ENCODE measurements at regions not wholly inside any gene's neighbourhood (a gene's known extent, or its start where the extent isn't known, plus 50 kb on each side); places are given as distances from the start of the nearest gene placed in this dataset.
"Not testable (repeated sequence)": the region's sequence is repeated elsewhere in the genome, so short reads cannot be mapped to it uniquely, and the experiment has no call there.

DNA sequence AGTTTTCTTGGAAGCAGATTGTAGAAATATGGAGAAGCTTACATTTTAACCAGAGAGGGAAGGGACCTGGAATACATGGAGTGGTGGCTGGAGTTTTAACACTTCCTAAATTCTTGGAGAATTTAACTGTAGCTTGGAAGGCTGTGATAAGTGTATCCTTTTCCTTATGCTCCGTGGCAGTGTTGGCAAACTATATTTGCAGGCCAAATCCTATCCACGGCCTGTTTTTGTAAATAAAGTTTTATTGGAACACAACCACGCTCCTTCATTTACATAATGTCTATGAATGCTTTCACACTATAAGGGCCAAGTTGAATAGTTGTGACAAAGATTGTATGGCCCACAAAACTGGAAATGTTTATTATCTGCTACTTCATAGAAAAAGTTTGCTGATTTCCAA is 110.6 kb upstream of the MIR17HG start:
- TF ChIP-seq POLR2AphosphoS5 (IDR thresholded peaks at IDR 0.05; ENCODE audit: low read depth, low read length) (no peak), POLR2A (IDR thresholded peaks at IDR 0.05; ENCODE audit: low read depth, low read length) (no peak), TAF1 (IDR thresholded peaks at IDR 0.05; ENCODE audit: borderline replicate concordance, low read depth, low read length) (no peak)
- FAIRE-seq (no peak), DNase-seq (ENCODE audit: insufficient read length) (no peak)

DNA sequence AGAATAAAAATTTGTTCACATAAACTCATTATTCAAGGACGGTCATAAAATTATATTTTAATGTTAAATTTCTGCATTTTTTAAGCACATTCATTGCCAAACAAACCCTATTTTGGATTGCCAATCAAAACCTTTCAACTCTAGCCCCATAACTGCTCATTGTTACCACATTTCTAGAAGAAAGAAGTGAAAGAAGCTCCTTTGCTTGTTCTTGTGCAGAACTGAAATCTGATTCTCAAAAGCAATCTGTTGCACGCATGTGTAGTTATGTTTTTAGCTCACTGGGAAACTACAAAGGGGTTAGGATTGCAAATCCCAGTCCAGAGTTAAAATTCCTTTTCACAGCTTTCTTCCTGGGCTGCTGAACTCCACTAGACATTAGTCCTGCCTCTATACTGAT is 109.5 kb upstream of the MIR17HG start:
- FAIRE-seq (no peak), DNase-seq (ENCODE audit: insufficient read length) (no peak)
- TF ChIP-seq POLR2A (IDR thresholded peaks at IDR 0.05; ENCODE audit: low read depth, low read length) (no peak), TAF1 (IDR thresholded peaks at IDR 0.05; ENCODE audit: borderline replicate concordance, low read depth, low read length) (no peak), POLR2AphosphoS5 (IDR thresholded peaks at IDR 0.05; ENCODE audit: low read depth, low read length) (no peak)

DNA sequence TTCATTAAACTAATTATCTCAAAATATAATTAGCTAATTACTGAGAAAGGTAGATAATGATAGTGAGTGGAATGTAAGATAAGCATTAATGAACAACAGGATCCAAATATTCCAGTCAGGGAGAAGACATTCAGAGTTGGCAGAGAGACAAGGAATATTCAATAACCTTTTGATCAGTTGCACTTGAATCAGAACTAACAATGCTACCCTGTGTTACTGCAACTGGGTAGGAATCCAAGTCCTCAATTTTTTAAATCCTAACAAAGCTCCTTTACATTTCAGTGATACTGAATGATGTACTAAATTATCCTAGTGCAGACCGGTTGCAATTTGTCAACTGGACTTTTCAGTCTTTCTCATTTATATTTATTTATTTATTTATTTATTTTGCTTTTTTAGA is 107.1 kb upstream of the MIR17HG start:
- DNase-seq (ENCODE audit: insufficient read length), result no peak
- no peak for FAIRE-seq
- TF ChIP-seq TAF1 (IDR thresholded peaks at IDR 0.05; ENCODE audit: borderline replicate concordance, low read depth, low read length) (no peak), POLR2A (IDR thresholded peaks at IDR 0.05; ENCODE audit: low read depth, low read length) (no peak), POLR2AphosphoS5 (IDR thresholded peaks at IDR 0.05; ENCODE audit: low read depth, low read length) (no peak)

DNA sequence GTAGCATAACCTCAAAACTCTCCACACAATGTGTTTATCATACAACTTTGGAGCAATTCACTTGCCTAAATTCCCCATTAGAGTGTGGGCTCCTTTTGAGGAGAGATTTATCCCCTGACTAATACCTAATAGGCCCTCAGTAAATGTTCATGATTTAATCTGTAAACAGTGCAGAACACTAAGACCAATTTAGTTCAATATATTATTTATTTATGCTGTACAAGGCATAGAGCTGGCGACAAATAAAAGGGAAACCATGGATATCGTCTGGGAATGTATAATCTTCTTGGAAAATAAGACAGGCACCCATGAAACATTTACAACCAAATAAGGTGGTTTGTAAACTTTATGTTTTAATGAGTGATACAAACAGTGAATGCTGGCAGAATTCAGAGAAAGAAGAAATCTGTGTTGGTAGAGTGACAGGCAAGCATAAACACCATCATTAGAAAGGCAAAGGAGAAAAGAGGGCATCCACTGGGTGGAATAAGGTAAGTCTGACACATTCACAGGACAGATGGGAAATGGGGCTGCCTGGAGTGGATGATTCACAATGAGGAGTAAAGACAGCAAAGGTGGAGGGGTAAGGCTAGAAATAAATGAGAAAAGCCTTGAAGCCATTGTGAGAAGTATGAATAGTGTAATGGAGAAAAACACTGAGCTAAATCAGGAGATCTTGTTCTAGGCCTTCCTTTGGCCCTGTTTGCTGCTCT is 106.1 kb upstream of the MIR17HG start:
- FAIRE-seq (no peak), DNase-seq (ENCODE audit: insufficient read length) (no peak)
- no peak for TF ChIP-seq POLR2A (IDR thresholded peaks at IDR 0.05; ENCODE audit: low read depth, low read length)
- TF ChIP-seq TAF1 (IDR thresholded peaks at IDR 0.05; ENCODE audit: borderline replicate concordance, low read depth, low read length), result no peak
- no peak for TF ChIP-seq POLR2AphosphoS5 (IDR thresholded peaks at IDR 0.05; ENCODE audit: low read depth, low read length)

DNA sequence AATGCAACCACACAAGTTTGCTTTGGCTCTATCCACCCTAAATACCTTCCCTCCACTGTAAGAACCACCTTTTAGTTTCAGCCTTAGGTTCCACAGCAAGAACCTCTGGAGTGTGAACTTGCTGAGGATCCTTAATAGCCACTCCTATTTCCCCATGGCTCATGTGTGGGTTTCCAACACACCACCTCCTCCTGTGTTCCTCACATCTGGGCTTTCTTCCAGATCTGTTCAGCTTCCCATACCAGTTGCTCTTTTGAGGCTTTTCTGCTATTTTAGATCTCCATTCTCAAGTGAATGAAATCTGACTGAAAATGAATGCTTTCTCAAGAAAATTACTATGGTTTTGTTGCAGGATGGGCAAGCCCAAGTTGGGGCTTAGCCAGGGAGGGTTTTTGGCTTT is 104.8 kb upstream of the MIR17HG start:
- no peak for FAIRE-seq
- DNase-seq (ENCODE audit: insufficient read length), result no peak
- TF ChIP-seq TAF1 (IDR thresholded peaks at IDR 0.05; ENCODE audit: borderline replicate concordance, low read depth, low read length), result no peak
- no peak for TF ChIP-seq POLR2AphosphoS5 (IDR thresholded peaks at IDR 0.05; ENCODE audit: low read depth, low read length)
- no peak for TF ChIP-seq POLR2A (IDR thresholded peaks at IDR 0.05; ENCODE audit: low read depth, low read length)

DNA sequence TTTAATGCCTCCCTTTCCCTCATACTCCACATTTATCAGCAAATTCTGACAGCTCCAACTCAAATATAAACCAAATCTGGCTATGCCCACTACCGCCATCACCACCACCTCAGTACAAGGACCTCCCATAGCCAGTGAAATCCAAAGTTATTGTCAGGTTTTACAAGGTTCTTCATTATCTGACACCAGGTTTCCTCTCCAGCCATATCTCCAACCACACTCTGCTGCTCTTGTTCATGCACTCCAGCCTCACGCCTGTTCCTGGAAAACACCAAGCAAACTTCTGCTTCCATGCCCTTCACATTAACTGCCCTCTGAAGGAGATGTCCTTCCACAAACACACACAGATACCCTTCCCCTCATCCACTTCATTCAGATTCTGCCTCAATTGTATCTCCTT is 102.2 kb upstream of the MIR17HG start:
- DNase-seq (ENCODE audit: insufficient read length) (no peak), FAIRE-seq (no peak)
- TF ChIP-seq POLR2AphosphoS5 (IDR thresholded peaks at IDR 0.05; ENCODE audit: low read depth, low read length), result no peak
- TF ChIP-seq TAF1 (IDR thresholded peaks at IDR 0.05; ENCODE audit: borderline replicate concordance, low read depth, low read length), result no peak
- no peak for TF ChIP-seq POLR2A (IDR thresholded peaks at IDR 0.05; ENCODE audit: low read depth, low read length)

DNA sequence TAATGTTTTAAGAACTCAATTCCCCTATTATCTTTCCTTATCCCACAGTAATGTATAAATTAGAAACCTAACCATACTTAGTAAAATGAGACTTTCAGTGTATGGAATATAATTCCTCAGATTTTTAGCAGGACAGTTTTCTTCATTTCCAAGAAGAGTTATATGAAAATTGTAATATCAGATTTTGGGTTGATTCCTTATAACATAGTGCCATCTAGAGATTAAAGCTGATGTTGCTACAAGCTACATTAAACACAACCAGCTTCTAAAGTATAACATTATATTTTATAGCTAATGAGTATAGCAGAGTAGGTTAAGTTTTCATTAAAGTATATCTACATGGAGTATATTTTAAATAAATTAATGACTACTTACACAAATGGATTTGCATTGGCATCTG is 99.7 kb upstream of the MIR17HG start:
- TF ChIP-seq POLR2AphosphoS5 (IDR thresholded peaks at IDR 0.05; ENCODE audit: low read depth, low read length), result no peak
- no peak for TF ChIP-seq POLR2A (IDR thresholded peaks at IDR 0.05; ENCODE audit: low read depth, low read length)
- no peak for TF ChIP-seq TAF1 (IDR thresholded peaks at IDR 0.05; ENCODE audit: borderline replicate concordance, low read depth, low read length)
- DNase-seq (ENCODE audit: insufficient read length) (no peak), FAIRE-seq (no peak)

DNA sequence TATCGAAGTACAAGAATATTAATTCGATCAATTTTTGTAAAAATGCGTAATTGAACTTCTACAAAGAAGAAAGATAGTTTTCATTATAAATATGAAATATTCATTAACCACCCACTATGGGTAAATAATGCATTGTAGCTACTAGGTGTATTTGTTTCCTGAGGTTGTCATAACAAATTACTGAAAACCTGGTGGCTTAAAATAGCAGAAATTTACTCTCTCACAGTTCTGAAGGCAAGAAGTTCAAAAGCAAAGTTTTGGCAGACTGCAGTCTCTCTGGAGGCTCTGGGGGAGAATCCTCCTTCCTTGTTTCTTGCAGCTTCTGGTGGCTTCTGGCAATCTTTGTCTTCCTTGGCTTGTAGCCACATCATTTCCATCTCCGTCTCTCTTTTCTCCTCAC is 99.2 kb upstream of the MIR17HG start:
- TF ChIP-seq POLR2A (IDR thresholded peaks at IDR 0.05; ENCODE audit: low read depth, low read length), result no peak
- no peak for TF ChIP-seq POLR2AphosphoS5 (IDR thresholded peaks at IDR 0.05; ENCODE audit: low read depth, low read length)
- TF ChIP-seq TAF1 (IDR thresholded peaks at IDR 0.05; ENCODE audit: borderline replicate concordance, low read depth, low read length), result no peak
- FAIRE-seq, result no peak
- no peak for DNase-seq (ENCODE audit: insufficient read length)

DNA sequence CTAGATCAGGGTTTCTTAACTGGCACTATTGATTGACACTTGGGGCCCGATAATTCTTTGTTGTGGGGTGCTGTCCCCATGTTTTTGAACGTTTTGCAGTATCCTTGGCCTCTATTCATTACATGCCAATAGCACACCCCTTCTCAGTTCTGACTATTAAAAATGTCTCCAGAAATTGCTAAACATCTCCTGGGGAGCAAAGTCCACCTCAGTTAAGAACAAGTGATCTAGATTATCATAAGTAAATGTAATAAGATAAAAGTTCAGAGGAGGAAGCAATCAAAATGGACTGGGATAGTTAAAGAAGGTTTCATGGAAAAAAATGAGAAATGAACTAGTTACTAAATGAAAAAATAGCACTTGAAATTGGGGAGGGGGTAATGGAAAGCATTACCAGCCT is 98.1 kb upstream of the MIR17HG start:
- no peak for TF ChIP-seq TAF1 (IDR thresholded peaks at IDR 0.05; ENCODE audit: borderline replicate concordance, low read depth, low read length)
- TF ChIP-seq POLR2AphosphoS5 (IDR thresholded peaks at IDR 0.05; ENCODE audit: low read depth, low read length), result no peak
- TF ChIP-seq POLR2A (IDR thresholded peaks at IDR 0.05; ENCODE audit: low read depth, low read length), result no peak
- no peak for FAIRE-seq

DNA sequence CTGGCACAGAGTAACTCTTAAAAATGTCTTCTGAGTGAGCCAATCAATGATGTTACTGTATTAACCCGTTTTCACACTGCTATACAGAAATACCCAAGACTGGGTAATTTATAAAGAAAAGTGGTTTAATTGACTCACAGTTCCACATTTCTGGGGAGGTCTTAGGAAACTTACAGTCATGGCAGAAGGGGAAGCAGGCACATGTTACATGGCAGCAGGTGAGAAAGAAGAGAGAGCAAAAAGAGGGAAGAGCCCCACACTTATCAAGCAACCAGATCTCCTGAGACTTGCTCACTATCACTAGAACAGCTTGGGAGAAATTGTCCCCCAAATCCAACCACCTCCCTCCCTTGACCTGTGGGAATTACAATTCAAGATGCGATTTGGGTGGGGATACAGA is 97.6 kb upstream of the MIR17HG start:
- DNase-seq (ENCODE audit: insufficient read length) (no peak), FAIRE-seq (no peak)
- TF ChIP-seq TAF1 (IDR thresholded peaks at IDR 0.05; ENCODE audit: borderline replicate concordance, low read depth, low read length), result no peak
- no peak for TF ChIP-seq POLR2AphosphoS5 (IDR thresholded peaks at IDR 0.05; ENCODE audit: low read depth, low read length)
- TF ChIP-seq POLR2A (IDR thresholded peaks at IDR 0.05; ENCODE audit: low read depth, low read length), result no peak

More for the DNA sequence above, 98.1 kb upstream of the MIR17HG start:
- no peak for DNase-seq (ENCODE audit: insufficient read length)

DNA sequence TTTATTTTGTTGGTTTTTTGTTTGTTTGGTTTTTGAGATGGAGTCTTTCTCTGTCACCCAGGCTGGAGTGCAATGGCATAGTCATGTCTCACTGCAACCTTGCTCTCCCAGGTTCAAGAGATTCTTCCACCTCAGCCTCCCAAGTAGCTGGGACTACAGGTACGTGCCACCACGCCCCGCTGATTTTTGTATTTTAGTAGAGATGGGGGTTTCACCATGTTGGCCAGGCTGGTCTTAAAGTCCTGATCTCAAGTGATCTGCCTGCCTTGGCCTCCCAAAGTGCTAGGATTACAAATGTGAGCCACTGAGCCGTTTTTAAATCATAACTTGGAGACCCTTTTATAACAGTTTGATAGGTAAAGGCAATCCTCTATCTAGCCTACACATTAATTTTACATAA is 95.9 kb upstream of the MIR17HG start:
- not testable (repeated sequence) for DNase-seq (ENCODE audit: insufficient read length); FAIRE-seq

DNA sequence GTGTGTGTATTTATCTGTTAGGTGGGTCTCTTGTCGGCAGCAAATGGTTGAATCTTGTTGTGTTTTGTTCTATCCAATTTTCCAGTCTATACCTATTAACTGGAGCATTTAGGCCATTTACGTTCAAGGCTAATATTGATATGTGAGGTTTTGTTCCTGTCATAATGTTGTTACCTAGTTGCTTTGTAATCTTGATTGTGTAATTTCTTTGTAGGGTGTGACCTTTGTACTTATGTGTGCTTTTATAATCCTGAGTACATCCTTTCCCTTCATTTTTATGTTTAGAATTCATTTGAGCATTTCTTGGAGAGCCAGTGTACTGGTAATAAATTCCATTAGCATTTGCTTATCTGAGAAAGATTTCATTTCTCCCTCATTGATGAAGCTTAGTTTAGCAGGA is 83.0 kb upstream of the MIR17HG start:
- FAIRE-seq (no peak), DNase-seq (ENCODE audit: insufficient read length) (no peak)
- TF ChIP-seq POLR2A (IDR thresholded peaks at IDR 0.05; ENCODE audit: low read depth, low read length), result no peak
- no peak for TF ChIP-seq POLR2AphosphoS5 (IDR thresholded peaks at IDR 0.05; ENCODE audit: low read depth, low read length)
- no peak for TF ChIP-seq TAF1 (IDR thresholded peaks at IDR 0.05; ENCODE audit: borderline replicate concordance, low read depth, low read length)

DNA sequence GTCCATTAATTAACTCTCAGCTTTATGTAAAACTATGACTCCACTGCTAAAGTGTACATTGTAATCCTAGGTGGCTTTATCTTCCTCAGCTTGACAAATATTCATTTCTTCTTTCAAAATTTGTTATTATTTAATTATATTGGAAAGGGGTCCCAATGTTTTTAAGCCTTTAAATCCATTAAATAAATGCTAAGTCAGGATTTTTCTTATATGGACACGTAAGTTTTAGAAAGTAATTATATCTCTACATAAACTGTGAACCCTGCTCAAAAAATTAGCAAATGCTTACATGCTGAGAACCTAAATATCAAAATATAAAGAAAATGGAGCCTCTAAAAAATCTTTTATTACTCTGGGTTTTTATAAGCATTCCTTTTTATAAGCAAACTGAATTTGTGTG is 78.2 kb upstream of the MIR17HG start:
- TF ChIP-seq POLR2AphosphoS5 (IDR thresholded peaks at IDR 0.05; ENCODE audit: low read depth, low read length) (no peak), TAF1 (IDR thresholded peaks at IDR 0.05; ENCODE audit: borderline replicate concordance, low read depth, low read length) (no peak), POLR2A (IDR thresholded peaks at IDR 0.05; ENCODE audit: low read depth, low read length) (no peak)
- no peak for FAIRE-seq
- DNase-seq (ENCODE audit: insufficient read length), result no peak

Measured in GM12892 (cell line).